ENCODE measurements at regions not wholly inside any gene's neighbourhood (a gene's known extent, or its start where the extent isn't known, plus 50 kb on each side); places are given as distances from the start of the nearest gene placed in this dataset.

DNA sequence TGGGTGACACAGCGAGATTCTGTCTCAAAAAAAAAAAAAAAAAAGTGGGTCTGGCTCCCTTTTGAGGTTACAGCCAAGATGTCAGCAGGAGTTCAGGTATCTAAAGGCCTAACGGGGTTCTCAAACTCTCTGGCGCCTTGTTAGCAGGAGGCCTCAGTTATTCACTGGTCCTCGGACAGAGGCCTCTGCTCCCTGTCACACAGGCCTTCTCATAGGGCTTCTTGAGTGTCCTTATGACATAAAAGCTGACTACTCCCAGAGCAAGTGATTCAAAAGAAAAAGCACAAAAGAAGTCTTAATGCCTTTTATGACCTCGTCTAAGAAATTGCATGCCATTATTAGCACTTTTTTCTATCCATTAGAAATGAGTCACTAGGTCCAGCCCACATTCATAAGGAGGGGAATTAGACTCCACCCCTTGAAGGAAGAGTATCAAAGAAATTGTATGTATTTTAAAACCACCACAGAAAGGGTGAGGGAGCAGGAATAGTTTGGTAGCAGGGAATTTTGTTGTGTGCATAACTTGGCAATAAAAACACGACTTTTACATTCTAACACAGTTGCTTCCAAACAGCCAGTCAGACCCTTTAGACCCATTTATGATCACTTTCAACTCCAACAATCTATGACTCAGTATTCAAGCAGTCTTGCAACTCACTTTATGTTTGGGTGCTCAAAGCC lies 90.3 kb downstream of the MEX3B start:
- WGBS, 2 donors: 70 to 71% methylated on average over 6 of the region's 6 CpGs
- TF ChIP-seq CTCF (IDR thresholded peaks at IDR 0.05) (no peak), EP300 (IDR thresholded peaks at IDR 0.05) (no peak), POLR2A (IDR thresholded peaks at IDR 0.05) (no peak)
- no peaks in the 10 kb centered on the region for H3K27me3 ChIP-seq

GRCh38 chr15:81954158-81954783 lies 91.5 kb downstream of the MEX3B start:
- no peaks in the 10 kb centered on the region for H3K36me3 ChIP-seq
- H3K9me3 ChIP-seq: no peaks in the 10 kb centered on the region
- no peak for TF ChIP-seq POLR2A (IDR thresholded peaks at IDR 0.05)
- no peak overlapping the region for H3K27ac ChIP-seq
- no peak for DNase-seq (ENCODE audit: low spot score in 2 of 2)
- no peaks in the 10 kb centered on the region for H3K27me3 ChIP-seq
- H3K4me3 ChIP-seq: no peak overlapping the region
- no peaks in the 10 kb centered on the region for H3K4me1 ChIP-seq
- 96% methylated on average over 9 of the region's 9 CpGs for WGBS, 2 donors

More for the DNA sequence above, 90.3 kb downstream of the MEX3B start:
- no peaks in the 10 kb centered on the region for H3K9me3 ChIP-seq
- no peak for DNase-seq (ENCODE audit: low spot score in 2 of 2)
- no peak overlapping the region for H3K27ac ChIP-seq
- H3K4me1 ChIP-seq: no peaks in the 10 kb centered on the region
- H3K4me3 ChIP-seq: no peak overlapping the region
- H3K36me3 ChIP-seq: no peaks in the 10 kb centered on the region

- H3K9me3 ChIP-seq: no peaks in the 10 kb centered on the region
- H3K27me3 ChIP-seq: no peaks in the 10 kb centered on the region
- no peaks in the 10 kb centered on the region for H3K36me3 ChIP-seq
- TF ChIP-seq CTCF (IDR thresholded peaks at IDR 0.05): no peak
- TF ChIP-seq EP300 (IDR thresholded peaks at IDR 0.05): no peak
- no peak for TF ChIP-seq POLR2A (IDR thresholded peaks at IDR 0.05)
- no peak overlapping the region for H3K27ac ChIP-seq
- 53 to 57% methylated on average over 7 of the region's 7 CpGs for WGBS, 2 donors
- H3K4me3 ChIP-seq: no peak overlapping the region
- H3K4me1 ChIP-seq: no peaks in the 10 kb centered on the region
- DNase-seq (ENCODE audit: low spot score in 2 of 2): no peak
Observed at GRCh38 chr15:81950841-81951414, 94.9 kb downstream of the MEX3B start.

DNA sequence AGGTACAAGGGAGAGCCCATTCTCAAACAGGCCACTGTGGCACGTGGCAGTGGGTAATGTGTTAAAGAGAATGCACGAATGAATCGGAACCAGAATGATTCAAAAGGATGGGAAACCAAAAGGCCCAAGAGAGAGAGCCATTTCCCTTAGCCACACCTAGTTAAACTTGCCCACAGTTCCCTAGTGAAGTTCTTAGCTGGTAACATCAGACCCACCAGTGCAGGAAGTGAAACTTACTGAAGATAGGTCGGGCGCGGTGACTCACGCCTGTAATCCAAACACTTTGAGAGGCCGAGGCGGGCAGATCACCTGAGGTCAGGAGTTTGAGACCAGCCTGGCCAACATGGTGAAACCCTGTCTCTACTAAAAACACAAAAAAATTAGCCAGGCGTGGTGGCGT lies 97.1 kb downstream of the MEX3B start:
- Histone ChIP-seq H3K27me3 (no peaks in the 10 kb centered on the region), H3K4me1 (no peaks in the 10 kb centered on the region), H3K36me3 (no peaks in the 10 kb centered on the region), H3K27ac (no peak overlapping the region), H3K4me3 (no peak overlapping the region), H3K9me3 (no peaks in the 10 kb centered on the region)
- WGBS, 2 donors: 81 to 87% methylated on average over 11 of the region's 11 CpGs
- DNase-seq (ENCODE audit: low spot score in 2 of 2): no peak
- TF ChIP-seq POLR2A (IDR thresholded peaks at IDR 0.05) (no peak), EP300 (IDR thresholded peaks at IDR 0.05) (no peak), CTCF (IDR thresholded peaks at IDR 0.05) (no peak)

DNA sequence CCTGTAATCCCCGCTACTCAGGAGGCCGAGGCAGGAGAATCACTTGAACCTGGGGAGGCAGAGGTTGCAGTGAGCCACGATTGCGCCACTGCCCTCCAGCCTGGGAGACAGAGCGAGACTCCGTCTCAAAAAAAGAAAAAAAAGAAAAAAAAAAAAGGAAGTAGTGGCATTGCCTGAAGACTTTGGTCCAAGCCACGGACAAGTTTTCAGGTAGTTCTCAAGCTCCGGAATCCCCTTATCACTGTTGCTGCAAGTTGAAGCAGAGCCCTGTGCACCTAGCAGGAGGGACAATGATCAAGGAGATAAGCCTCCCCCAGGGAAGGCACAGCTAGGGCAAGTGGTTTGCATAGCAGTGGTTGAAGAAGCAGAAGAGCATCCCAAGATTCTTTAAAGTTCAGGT lies 97.6 kb downstream of the MEX3B start:
- Histone ChIP-seq H3K36me3 (no peaks in the 10 kb centered on the region), H3K4me1 (no peaks in the 10 kb centered on the region), H3K27me3 (no peaks in the 10 kb centered on the region), H3K27ac (no peak overlapping the region), H3K9me3 (no peaks in the 10 kb centered on the region), H3K4me3 (no peak overlapping the region)
- 88 to 93% methylated on average over 8 of the region's 8 CpGs for WGBS, 2 donors
- TF ChIP-seq CTCF (IDR thresholded peaks at IDR 0.05): no peak
- TF ChIP-seq EP300 (IDR thresholded peaks at IDR 0.05): no peak
- no peak for DNase-seq (ENCODE audit: low spot score in 2 of 2)
